Parathyroid adenoma (tissue), 2 donors: ENCODE measurements at regions not wholly inside any gene's neighbourhood (a gene's known extent, or its start where the extent isn't known, plus 50 kb on each side); places are given as distances from the start of the nearest gene placed in this dataset.

Experiments used
- H2AFZ ChIP-seq: fragments of 300-600 bp; sonication (generic); one replicate; pipeline ENCODE4 v1.7.0; 2017; ENCODE audit warnings: antibody characterized with exemption, mild to moderate bottlenecking
- H3K27ac ChIP-seq: fragments of 300-600 bp; sonication (generic); one replicate; pipeline ENCODE4 v1.7.0; 2017
- H3K27me3 ChIP-seq: fragments of 300-600 bp; sonication (generic); one replicate; pipeline ENCODE4 v1.7.0; 2017; ENCODE audit warnings: low read length; ENCODE audit not compliant: control insufficient read depth, insufficient read depth
- H3K36me3 ChIP-seq: fragments of 300-600 bp; sonication (generic); one replicate; pipeline ENCODE4 v1.7.0; 2017; ENCODE audit warnings: low read length; ENCODE audit not compliant: control insufficient read depth, insufficient read depth
- H3K4me1 ChIP-seq: fragments of 300-600 bp; sonication (generic); one replicate; pipeline ENCODE4 v1.7.0; 2017; ENCODE audit warnings: control low read depth
- H3K4me2 ChIP-seq: fragments of 300-600 bp; sonication (generic); one replicate; pipeline ENCODE4 v1.7.0; 2017; ENCODE audit warnings: low read length
- H3K4me3 ChIP-seq: fragments of 300-600 bp; sonication (generic); one replicate; pipeline ENCODE4 v1.7.0; 2017; ENCODE audit warnings: low read depth, low read length
- H3K79me2 ChIP-seq: fragments of 300-600 bp; sonication (generic); one replicate; pipeline ENCODE4 v1.7.0; 2017; ENCODE audit warnings: control low read depth
- H3K9ac ChIP-seq: fragments of 300-600 bp; sonication (generic); one replicate; pipeline ENCODE4 v1.7.0; 2017; ENCODE audit warnings: mild to moderate bottlenecking
- H3K9me3 ChIP-seq: fragments of 300-600 bp; sonication (generic); one replicate; pipeline ENCODE4 v1.7.0; 2017; ENCODE audit warnings: low read length; ENCODE audit not compliant: control insufficient read depth
- TF ChIP-seq, protein P1 (sequence below): fragments of 300-600 bp; sonication (generic); IDR thresholded peaks from one replicate; pipeline ENCODE4 v1.7.0; 2017; ENCODE audit warnings: antibody characterized with exemption, mild to moderate bottlenecking
- donor health status: primary hyperparathyroidism.

DNA sequence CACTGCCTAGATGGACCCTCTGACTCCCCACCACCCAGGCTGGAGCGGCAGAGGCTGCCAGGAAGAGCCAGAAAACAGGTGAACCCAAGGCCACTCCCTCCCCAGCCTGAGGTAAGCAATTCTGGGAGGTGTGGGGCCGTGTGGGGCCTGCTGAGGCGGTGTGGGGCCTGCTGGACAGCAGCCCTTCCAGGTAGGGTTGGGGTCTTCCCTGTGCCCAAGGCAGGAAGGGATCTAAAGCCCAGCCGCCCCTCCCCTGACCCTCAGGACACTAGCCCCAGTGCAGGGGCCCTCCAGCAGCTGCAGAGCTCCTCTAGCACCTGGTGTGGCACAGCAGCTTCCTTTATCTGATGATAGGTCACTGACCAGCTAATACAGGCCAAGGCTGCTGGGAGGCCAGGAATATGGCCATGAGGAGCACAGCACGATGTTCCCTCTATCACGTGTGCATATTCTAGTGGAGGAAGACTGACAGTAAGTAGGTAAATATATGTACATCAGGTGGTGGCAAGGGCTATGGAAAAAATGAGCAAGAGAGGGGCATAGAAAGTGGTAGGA lies 86.9 kb downstream of the IER5 start:
- H3K4me1 ChIP-seq: no peaks in the 10 kb centered on the region
- H3K27ac ChIP-seq: no peak overlapping the region
- H3K79me2 ChIP-seq: no peaks in the 10 kb centered on the region
- TF ChIP-seq, protein P1, sequence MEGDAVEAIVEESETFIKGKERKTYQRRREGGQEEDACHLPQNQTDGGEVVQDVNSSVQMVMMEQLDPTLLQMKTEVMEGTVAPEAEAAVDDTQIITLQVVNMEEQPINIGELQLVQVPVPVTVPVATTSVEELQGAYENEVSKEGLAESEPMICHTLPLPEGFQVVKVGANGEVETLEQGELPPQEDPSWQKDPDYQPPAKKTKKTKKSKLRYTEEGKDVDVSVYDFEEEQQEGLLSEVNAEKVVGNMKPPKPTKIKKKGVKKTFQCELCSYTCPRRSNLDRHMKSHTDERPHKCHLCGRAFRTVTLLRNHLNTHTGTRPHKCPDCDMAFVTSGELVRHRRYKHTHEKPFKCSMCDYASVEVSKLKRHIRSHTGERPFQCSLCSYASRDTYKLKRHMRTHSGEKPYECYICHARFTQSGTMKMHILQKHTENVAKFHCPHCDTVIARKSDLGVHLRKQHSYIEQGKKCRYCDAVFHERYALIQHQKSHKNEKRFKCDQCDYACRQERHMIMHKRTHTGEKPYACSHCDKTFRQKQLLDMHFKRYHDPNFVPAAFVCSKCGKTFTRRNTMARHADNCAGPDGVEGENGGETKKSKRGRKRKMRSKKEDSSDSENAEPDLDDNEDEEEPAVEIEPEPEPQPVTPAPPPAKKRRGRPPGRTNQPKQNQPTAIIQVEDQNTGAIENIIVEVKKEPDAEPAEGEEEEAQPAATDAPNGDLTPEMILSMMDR: no peak
- no peak overlapping the region for H3K4me3 ChIP-seq
- H3K4me2 ChIP-seq: no peak overlapping the region
- no peaks in the 10 kb centered on the region for H3K36me3 ChIP-seq
- H3K9ac ChIP-seq: no peak overlapping the region
- H3K9me3 ChIP-seq: no peaks in the 10 kb centered on the region
- no peaks in the 10 kb centered on the region for H3K27me3 ChIP-seq
- H2AFZ ChIP-seq: no peak overlapping the region

DNA sequence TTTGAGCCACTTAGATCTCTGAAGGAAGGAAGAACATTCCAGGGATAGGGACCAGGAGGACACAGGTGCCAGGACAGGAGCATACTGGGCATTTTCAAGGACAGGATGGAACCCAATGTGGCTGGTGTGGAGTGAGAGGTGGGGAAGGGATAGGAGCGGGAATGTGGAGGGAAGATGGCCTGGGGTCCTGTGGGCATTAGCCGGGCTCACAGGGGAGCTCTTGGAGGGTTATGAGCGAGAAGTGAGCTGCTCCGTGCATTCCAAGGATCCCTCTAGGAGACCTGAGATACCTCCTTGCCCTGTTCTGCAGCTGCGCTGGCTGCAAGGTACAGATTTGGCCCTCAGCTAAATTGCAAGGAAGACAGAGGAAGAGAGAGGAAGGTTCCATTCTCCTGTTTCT lies 87.5 kb downstream of the IER5 start:
- Histone ChIP-seq H3K9me3 (no peaks in the 10 kb centered on the region), H3K4me1 (no peaks in the 10 kb centered on the region), H3K9ac (no peak overlapping the region), H3K27ac (no peak overlapping the region), H3K4me2 (no peak overlapping the region), H3K4me3 (no peak overlapping the region), H3K27me3 (no peaks in the 10 kb centered on the region), H3K36me3 (no peaks in the 10 kb centered on the region), H2AFZ (no peak overlapping the region), H3K79me2 (no peaks in the 10 kb centered on the region)
- TF ChIP-seq, protein P1: no peak

DNA sequence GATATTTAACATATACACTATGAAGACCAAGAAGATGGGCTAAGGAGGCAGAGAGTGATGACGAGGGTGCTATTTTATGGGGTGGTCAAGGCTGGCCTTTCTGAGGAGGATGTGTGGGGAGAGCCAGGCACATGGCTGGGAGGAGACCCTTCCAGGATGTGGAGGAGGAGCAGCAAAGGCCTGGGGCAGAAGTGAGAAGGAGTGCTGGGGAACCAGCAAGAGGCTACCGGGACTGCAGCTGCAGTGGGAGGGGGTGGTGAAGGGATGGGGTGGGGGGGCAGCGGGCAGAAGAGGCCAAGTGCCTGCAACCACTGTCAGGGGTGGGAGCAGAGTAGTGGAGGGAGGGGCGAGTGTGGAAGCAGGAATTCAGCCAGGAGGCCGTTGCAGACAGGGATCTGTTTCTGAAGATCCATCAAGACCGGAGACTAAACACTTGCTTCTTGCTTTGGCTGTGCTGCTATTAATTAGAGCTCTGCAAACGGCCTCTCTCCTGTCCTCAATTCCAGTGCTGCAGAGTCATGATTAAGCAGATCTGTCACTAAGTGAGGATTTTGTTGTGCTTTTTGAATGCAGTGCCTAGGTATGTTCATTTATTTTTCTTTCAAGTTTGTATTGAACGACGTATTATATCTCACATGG lies 89.9 kb downstream of the IER5 start:
- no peak overlapping the region for H3K4me2 ChIP-seq
- no peaks in the 10 kb centered on the region for H3K79me2 ChIP-seq
- no peak overlapping the region for H3K4me3 ChIP-seq
- no peaks in the 10 kb centered on the region for H3K36me3 ChIP-seq
- H3K27me3 ChIP-seq: no peaks in the 10 kb centered on the region
- H2AFZ ChIP-seq: no peak overlapping the region
- H3K4me1 ChIP-seq: no peaks in the 10 kb centered on the region
- H3K9ac ChIP-seq: no peak overlapping the region
- H3K9me3 ChIP-seq: no peaks in the 10 kb centered on the region
- TF ChIP-seq, protein P1: no peak
- no peak overlapping the region for H3K27ac ChIP-seq

DNA sequence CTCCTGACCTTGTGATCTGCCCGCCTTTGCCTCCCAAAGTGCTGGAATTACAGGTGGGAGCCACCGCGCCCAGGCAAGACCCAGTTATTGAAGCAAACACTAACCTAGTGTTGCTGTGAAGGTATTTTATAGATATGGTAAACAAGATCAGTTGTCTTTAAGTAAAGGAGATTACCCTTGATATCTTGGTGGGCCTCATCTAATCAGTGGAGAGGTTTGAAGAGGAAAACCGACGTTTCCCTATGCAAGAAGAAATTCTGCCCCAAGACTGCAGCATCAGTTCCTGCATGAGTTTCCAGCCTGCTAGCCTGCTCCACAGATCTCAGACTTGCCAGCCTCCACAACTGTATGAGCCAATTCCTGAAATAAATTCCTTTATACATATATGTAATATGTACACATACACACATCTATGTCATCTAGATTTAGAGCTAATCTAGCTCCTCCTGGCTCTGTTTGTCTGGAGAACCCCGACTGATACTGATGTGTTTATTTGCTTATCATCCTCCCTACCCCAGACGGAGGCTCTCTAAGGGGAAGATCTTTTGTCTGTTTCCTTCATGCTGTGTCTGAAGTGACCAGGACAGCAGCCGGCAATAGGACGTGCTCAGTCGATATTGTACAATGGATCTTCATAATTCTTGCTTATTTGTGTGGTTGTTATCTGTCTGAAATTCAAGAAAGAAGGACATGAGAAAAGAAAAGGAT lies 90.9 kb downstream of the IER5 start:
- no peaks in the 10 kb centered on the region for H3K4me1 ChIP-seq
- H3K27ac ChIP-seq: no peak overlapping the region
- no peak overlapping the region for H3K9ac ChIP-seq
- no peak overlapping the region for H3K4me2 ChIP-seq
- no peaks in the 10 kb centered on the region for H3K79me2 ChIP-seq
- no peaks in the 10 kb centered on the region for H3K36me3 ChIP-seq
- H2AFZ ChIP-seq: no peak overlapping the region
- no peaks in the 10 kb centered on the region for H3K27me3 ChIP-seq
- H3K4me3 ChIP-seq: no peak overlapping the region
- H3K9me3 ChIP-seq: no peaks in the 10 kb centered on the region
- TF ChIP-seq, protein P1: no peak
